IMR-90 (cell line): ENCODE measurements at regions not wholly inside any gene's neighbourhood (a gene's known extent, or its start where the extent isn't known, plus 50 kb on each side); places are given as distances from the start of the nearest gene placed in this dataset.

Source experiments
- ATAC-seq: fragments of 200-7000 bp; cut with Tn5 transposase; 2 replicates; pipeline ENCODE4 v1.9.1; 2020; ENCODE audit warnings: low read depth, mild to moderate bottlenecking, moderate library complexity
- BruUV-seq: library from RNA; stranded (reverse); fragments of 400-500 nt; replicated peaks from 2 replicates; lab custom pipeline; 2021; lab: Mats Ljungman, UMichigan
- CTCF ChIA-PET: fragments of 300-600 bp; formaldehyde crosslinking; extraction: SDS; loops from one replicate; lab custom pipeline; 2021; ENCODE audit warnings: antibody characterized with exemption; lab: Yijun Ruan, JAX
- POLR2A ChIA-PET: fragments of 300-600 bp; sonication (Branson Sonifier 250); formaldehyde crosslinking; loops from one replicate; lab custom pipeline; 2022; ENCODE audit warnings: antibody characterized with exemption; ENCODE audit not compliant: unreplicated experiment; lab: Charles Lee
- DNase-seq: peaks from one replicate; pipeline ENCODE4 v3.0.0; 2013
- H2AFZ ChIP-seq: replicated peaks from 2 replicates; pipeline ENCODE3; 2013; ENCODE audit warnings: low read length, mild to moderate bottlenecking; ENCODE audit not compliant: poor library complexity
- H2AK5ac ChIP-seq: 2 replicates; pipeline ENCODE4 v1.6.1; 2013; ENCODE audit warnings: low read depth, low read length, inconsistent platforms
- H2AK9ac ChIP-seq: replicated peaks from 2 replicates; pipeline ENCODE3; 2013; ENCODE audit warnings: mild to moderate bottlenecking, low read depth, low read length, moderate library complexity; ENCODE audit not compliant: poor library complexity
- H2BK120ac ChIP-seq: 2 replicates; pipeline ENCODE4 v1.6.1; 2013; ENCODE audit warnings: low read depth, low read length, inconsistent platforms
- H2BK15ac ChIP-seq: 3 replicates; pipeline ENCODE4 v1.6.1; 2013; ENCODE audit warnings: low read depth, low read length, inconsistent platforms
- H2BK20ac ChIP-seq: 2 replicates; pipeline ENCODE4 v1.6.1; 2013; ENCODE audit warnings: low read depth, mild to moderate bottlenecking, inconsistent platforms, low read length, moderate library complexity
- H2BK5ac ChIP-seq: 2 replicates; pipeline ENCODE4 v1.6.1; 2013; ENCODE audit warnings: mild to moderate bottlenecking, low read depth, low read length, inconsistent platforms; ENCODE audit not compliant: poor library complexity, severe bottlenecking
- H3K14ac ChIP-seq: replicated peaks from 2 replicates; pipeline ENCODE4 v1.6.1; 2013; ENCODE audit warnings: low read depth, low read length, inconsistent platforms
- H3K18ac ChIP-seq: 2 replicates; pipeline ENCODE4 v1.6.1; 2013; ENCODE audit warnings: low read depth, low read length, control low read depth
- H3K23ac ChIP-seq: 2 replicates; pipeline ENCODE4 v1.6.1; 2013; ENCODE audit warnings: low read depth, low read length, inconsistent platforms
- H3K27ac ChIP-seq: 2 replicates; pipeline ENCODE4 v1.5.1; 2013; ENCODE audit warnings: mild to moderate bottlenecking, control low read depth, low read length; ENCODE audit not compliant: insufficient read depth
- H3K27me3 ChIP-seq: 2 replicates; pipeline ENCODE4 v1.6.1; 2013; ENCODE audit warnings: low read length; ENCODE audit not compliant: control insufficient read depth, insufficient read depth
- H3K36me3 ChIP-seq: 2 replicates; pipeline ENCODE4 v1.6.1; 2013; ENCODE audit warnings: low read length, mixed read lengths; ENCODE audit not compliant: control insufficient read depth, insufficient read depth
- H3K4ac ChIP-seq: 2 replicates; pipeline ENCODE4 v1.6.1; 2013; ENCODE audit warnings: low read depth, low read length, inconsistent platforms
- H3K4me1 ChIP-seq: 2 replicates; pipeline ENCODE4 v1.6.1; 2013; ENCODE audit warnings: low read length, mixed read lengths; ENCODE audit not compliant: control insufficient read depth, insufficient read depth
- H3K4me2 ChIP-seq: 2 replicates; pipeline ENCODE4 v1.6.1; 2013; ENCODE audit warnings: low read depth, mild to moderate bottlenecking, control low read depth, low read length, moderate library complexity
- H3K4me3 ChIP-seq: 2 replicates; pipeline ENCODE4 v1.5.1; 2013; ENCODE audit warnings: low read depth, mild to moderate bottlenecking, control low read depth, low read length, moderate library complexity; ENCODE audit not compliant: insufficient read depth
- H3K56ac ChIP-seq: 2 replicates; pipeline ENCODE4 v1.6.1; 2013; ENCODE audit warnings: low read length, inconsistent platforms; ENCODE audit not compliant: insufficient read depth; ENCODE audit errors: extremely low read depth
- H3K79me1 ChIP-seq, 2 experiments: 2 replicates each; pipeline ENCODE4 v1.6.1; 2013; ENCODE audit warnings: low read length in 2 of 2, inconsistent platforms in 1 of 2, low read depth in 1 of 2
- H3K9ac ChIP-seq: 2 replicates; pipeline ENCODE4 v1.6.1; 2013; ENCODE audit warnings: low read depth, low read length, control low read depth
- H3K9me1 ChIP-seq: 2 replicates; pipeline ENCODE4 v1.6.1; 2013; ENCODE audit warnings: low read length, inconsistent platforms; ENCODE audit not compliant: insufficient read depth
- H3K9me3 ChIP-seq: 2 replicates; pipeline ENCODE4 v1.6.1; 2013; ENCODE audit warnings: low read length; ENCODE audit not compliant: control insufficient read depth, insufficient read depth
- H4K20me1 ChIP-seq: 2 replicates; pipeline ENCODE4 v1.6.1; 2013; ENCODE audit warnings: low read length, inconsistent platforms; ENCODE audit not compliant: insufficient read depth
- H4K5ac ChIP-seq: 2 replicates; pipeline ENCODE4 v1.6.1; 2013; ENCODE audit warnings: mild to moderate bottlenecking, low read depth, low read length, control low read depth
- H4K8ac ChIP-seq, 2 experiments: 2 replicates each; pipeline ENCODE4 v1.6.1; 2013; ENCODE audit warnings: low read depth in 2 of 2, low read length in 2 of 2, control low read depth in 1 of 2, inconsistent platforms in 1 of 2
- H4K91ac ChIP-seq: 2 replicates; pipeline ENCODE4 v1.6.1; 2013; ENCODE audit warnings: low read depth, low read length, inconsistent platforms; ENCODE audit not compliant: insufficient read depth
- BHLHE40 ChIP-seq: fragments of 150-350 bp; IDR thresholded peaks from 2 replicates; pipeline ENCODE4 v1.6.1; 2016; ENCODE audit warnings: mild to moderate bottlenecking, low read depth, low read length
- CEBPB ChIP-seq: IDR thresholded peaks from 2 replicates; pipeline ENCODE4 v1.6.1; 2012; ENCODE audit warnings: low read depth, low read length, improper control_type of control experiment
- CHD1 ChIP-seq: IDR thresholded peaks from 2 replicates; pipeline ENCODE4 v1.6.1; 2012; ENCODE audit warnings: low read depth, low read length, improper control_type of control experiment
- CTCF ChIP-seq: conservative IDR thresholded peaks from 2 replicates; pipeline ENCODE4 v1.5.1; 2012; ENCODE audit warnings: mild to moderate bottlenecking, low read depth, low read length, improper control_type of control experiment
- FOS ChIP-seq: fragments of 150-350 bp; IDR thresholded peaks from 2 replicates; pipeline ENCODE4 v1.6.1; 2016; ENCODE audit warnings: low read depth, low read length
- MAFK ChIP-seq: IDR thresholded peaks from 2 replicates; pipeline ENCODE4 v1.6.1; 2012; ENCODE audit warnings: low read depth, low read length, improper control_type of control experiment
- MAZ ChIP-seq: IDR thresholded peaks from 2 replicates; pipeline ENCODE4 v1.6.1; 2012; ENCODE audit warnings: low read depth, mild to moderate bottlenecking, low read length, improper control_type of control experiment, moderate library complexity, borderline replicate concordance
- MXI1 ChIP-seq: IDR thresholded peaks from 2 replicates; pipeline ENCODE4 v1.6.1; 2012; ENCODE audit warnings: low read depth, mild to moderate bottlenecking, low read length, moderate library complexity, borderline replicate concordance
- NFE2L2 ChIP-seq: fragments of 150-350 bp; IDR thresholded peaks from 2 replicates; pipeline ENCODE4 v1.6.1; 2016; ENCODE audit warnings: low read depth, mild to moderate bottlenecking, low read length
- POLR2A ChIP-seq: IDR thresholded peaks from 2 replicates; pipeline ENCODE4 v1.6.1; 2012; ENCODE audit warnings: mild to moderate bottlenecking, low read depth, low read length
- RAD21 ChIP-seq: IDR thresholded peaks from 2 replicates; pipeline ENCODE4 v1.6.1; 2012; ENCODE audit warnings: low read length, improper control_type of control experiment
- RCOR1 ChIP-seq: IDR thresholded peaks from 2 replicates; pipeline ENCODE4 v1.6.1; 2012; ENCODE audit warnings: mild to moderate bottlenecking, low read length, improper control_type of control experiment; ENCODE audit not compliant: insufficient replicate concordance
- RFX5 ChIP-seq: IDR thresholded peaks from 2 replicates; pipeline ENCODE4 v1.8.0; 2012; ENCODE audit warnings: low read depth, mild to moderate bottlenecking, low read length, moderate library complexity
- SMC3 ChIP-seq: fragments of 150-350 bp; IDR thresholded peaks from 2 replicates; pipeline ENCODE4 v1.6.1; 2016; ENCODE audit warnings: low read depth, mild to moderate bottlenecking, antibody characterized with exemption, low read length, moderate library complexity
- WGBS, 2 experiments: methylation state at CpG; one replicate each; pipeline versions ENCODE4 v1.1.5 to v1.1.7; 2013; ENCODE audit warnings: missing lambda C conversion rate in 2 of 2; ENCODE audit not compliant: insufficient read length in 1 of 2; ENCODE audit errors: extremely low coverage in 2 of 2; 5-methylcytosine and 5-hydroxymethylcytosine counted together
- dilution Hi-C: fragments of 300-500 bp; cut with HindIII; formaldehyde crosslinking; loops from one replicate; pipeline ENCODE4 v1.14.3; 2018; ENCODE audit warnings: low sequenced_read_pairs; ENCODE audit not compliant: unreplicated experiment
- in situ Hi-C: fragments of 300-500 bp; cut with MboI; formaldehyde crosslinking; loops from 3 replicates; pipeline ENCODE4 v1.14.3; 2019; ENCODE audit warnings: low sequenced_read_pairs, inconsistent platforms, mixed read lengths
- intact Hi-C: fragments of 100-400 bp; cut with micrococcal nuclease; formaldehyde crosslinking; loops from 2 replicates; pipeline ENCODE4 v1.10.0; 2022
- TF ChIP-seq, protein P1 (sequence below): fragments of 150-350 bp; IDR thresholded peaks from 2 replicates; pipeline ENCODE4 v1.6.1; 2017; ENCODE audit warnings: mild to moderate bottlenecking, antibody characterized with exemption, low read length, low read depth
- TF ChIP-seq, protein P2 (sequence below): fragments of 150-350 bp; IDR thresholded peaks from 2 replicates; pipeline ENCODE4 v1.6.1; 2016; ENCODE audit warnings: low read depth, mild to moderate bottlenecking, low read length, moderate library complexity, borderline replicate concordance

DNA sequence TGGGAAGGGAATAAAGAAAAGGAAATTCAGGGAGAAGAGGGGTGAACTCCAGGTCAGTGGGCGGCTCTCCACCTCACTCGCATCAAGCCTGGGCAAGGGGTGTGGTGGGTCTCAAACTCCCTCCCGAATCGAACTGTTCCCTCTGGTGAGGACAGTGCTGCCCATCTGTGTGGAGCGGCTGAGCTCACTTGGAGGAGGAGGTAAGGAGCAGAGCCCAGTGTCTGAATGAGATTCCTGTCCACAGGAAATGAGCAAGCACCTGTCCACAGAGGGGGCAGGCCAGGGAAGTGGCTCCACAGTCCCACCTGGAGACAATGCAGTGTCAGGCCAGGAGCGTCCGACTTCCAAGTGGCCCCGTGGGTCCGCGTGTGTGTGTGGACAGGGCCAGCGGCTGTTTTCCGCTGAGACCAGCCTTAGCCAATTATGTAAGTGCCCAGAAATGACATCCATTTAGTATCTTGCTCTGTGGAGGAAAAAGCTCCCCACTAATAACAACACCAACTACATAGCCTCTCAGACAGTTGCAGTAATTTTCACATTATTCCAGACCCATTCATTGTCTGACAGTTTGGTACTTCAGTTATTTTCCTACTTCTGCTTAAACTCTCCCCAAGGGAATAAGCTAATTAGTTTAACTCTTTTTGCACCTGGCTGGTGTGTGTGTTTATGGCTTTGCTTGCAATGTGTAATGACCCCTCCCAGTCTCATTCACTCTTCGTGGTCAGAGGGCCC, 114.6 kb downstream of the SOX1 start:
- Histone ChIP-seq H2AK9ac (no peak overlapping the region), H3K4me3 (no peak overlapping the region), H4K5ac (no peak overlapping the region), H3K9ac (no peak overlapping the region), H2BK120ac (no peak overlapping the region), H3K79me1 (no peaks in the 10 kb centered on the region), H3K23ac (no peak overlapping the region), H3K36me3 (no peaks in the 10 kb centered on the region), H3K9me3 (peaks cover 66% of the 10 kb centered on the region), H3K27ac (no peak overlapping the region), H2BK20ac (no peak overlapping the region), H3K4me1 (no peaks in the 10 kb centered on the region), H2AK5ac (no peak overlapping the region), H3K4me2 (no peak overlapping the region), H2BK15ac (no peak overlapping the region), H2AFZ (no peak overlapping the region), H3K18ac (no peak overlapping the region), H3K4ac (no peak overlapping the region), H3K14ac (no peak overlapping the region), H4K91ac (no peak overlapping the region), H3K56ac (no peak overlapping the region), H2BK5ac (no peak overlapping the region), H4K8ac (no peak overlapping the region), H3K9me1 (no peaks in the 10 kb centered on the region), H3K27me3 (no peaks in the 10 kb centered on the region), H4K20me1 (no peaks in the 10 kb centered on the region)
- intact Hi-C loops, result no loop called here
- ChIA-PET CTCF (no interaction called here), POLR2A (no interaction called here)
- in situ Hi-C loops, result no loop called here
- dilution Hi-C loops, result no loop called here
- DNase-seq (no peak), ATAC-seq (no peak)
- TF ChIP-seq, protein P1, sequence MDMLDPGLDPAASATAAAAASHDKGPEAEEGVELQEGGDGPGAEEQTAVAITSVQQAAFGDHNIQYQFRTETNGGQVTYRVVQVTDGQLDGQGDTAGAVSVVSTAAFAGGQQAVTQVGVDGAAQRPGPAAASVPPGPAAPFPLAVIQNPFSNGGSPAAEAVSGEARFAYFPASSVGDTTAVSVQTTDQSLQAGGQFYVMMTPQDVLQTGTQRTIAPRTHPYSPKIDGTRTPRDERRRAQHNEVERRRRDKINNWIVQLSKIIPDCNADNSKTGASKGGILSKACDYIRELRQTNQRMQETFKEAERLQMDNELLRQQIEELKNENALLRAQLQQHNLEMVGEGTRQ, result no peak
- TF ChIP-seq CHD1 (no peak), RCOR1 (no peak), RAD21 (no peak), CEBPB (no peak), SMC3 (no peak), RFX5 (no peak), FOS (no peak), MXI1 (no peak), CTCF (no peak), NFE2L2 (no peak), BHLHE40 (no peak), MAFK (no peak), MAZ (no peak), POLR2A (no peak)
- TF ChIP-seq, protein P2, sequence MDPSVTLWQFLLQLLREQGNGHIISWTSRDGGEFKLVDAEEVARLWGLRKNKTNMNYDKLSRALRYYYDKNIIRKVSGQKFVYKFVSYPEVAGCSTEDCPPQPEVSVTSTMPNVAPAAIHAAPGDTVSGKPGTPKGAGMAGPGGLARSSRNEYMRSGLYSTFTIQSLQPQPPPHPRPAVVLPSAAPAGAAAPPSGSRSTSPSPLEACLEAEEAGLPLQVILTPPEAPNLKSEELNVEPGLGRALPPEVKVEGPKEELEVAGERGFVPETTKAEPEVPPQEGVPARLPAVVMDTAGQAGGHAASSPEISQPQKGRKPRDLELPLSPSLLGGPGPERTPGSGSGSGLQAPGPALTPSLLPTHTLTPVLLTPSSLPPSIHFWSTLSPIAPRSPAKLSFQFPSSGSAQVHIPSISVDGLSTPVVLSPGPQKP, result no peak
- WGBS, 2 experiments, result 64% methylated on average over 3 of the region's 13 CpGs; no CpG with 5 or more reads in 1 of the 2 experiments
- BruUV-seq, result no TSS peak
